ENCODE measurements at regions not wholly inside any gene's neighbourhood (a gene's known extent, or its start where the extent isn't known, plus 50 kb on each side); places are given as distances from the start of the nearest gene placed in this dataset.

GRCh38 chr9:90948156-90948555 is 146.5 kb downstream of the SYK start:
- Mint-ChIP-seq H3K27me3 (ENCODE audit: low read depth) (peaks cover 11% of the 10 kb centered on the region), H3K36me3 (ENCODE audit: low read depth) (no peaks in the 10 kb centered on the region), H3K27ac (no peak overlapping the region), H3K4me1 (no peaks in the 10 kb centered on the region), H3K9me3 (no peaks in the 10 kb centered on the region), H3K4me3 (no peak overlapping the region)
- no peak for TF ChIP-seq CTCF (IDR thresholded peaks at IDR 0.05; ENCODE audit: unreplicated experiment in 3 of 3)

- no peak overlapping the region for H3K27ac Mint-ChIP-seq
- no peak overlapping the region for H3K4me3 Mint-ChIP-seq
- H3K27me3 Mint-ChIP-seq (ENCODE audit: low read depth): peaks cover 11% of the 10 kb centered on the region
- H3K4me1 Mint-ChIP-seq: no peaks in the 10 kb centered on the region
- TF ChIP-seq CTCF (IDR thresholded peaks at IDR 0.05; ENCODE audit: unreplicated experiment in 3 of 3): no peak
- no peaks in the 10 kb centered on the region for H3K9me3 Mint-ChIP-seq
- no peaks in the 10 kb centered on the region for H3K36me3 Mint-ChIP-seq (ENCODE audit: low read depth)
Observed at GRCh38 chr9:90950600-90950999, 149.0 kb downstream of the SYK start.

GRCh38 chr9:90953200-90953599 is 151.6 kb downstream of the SYK start:
- H3K36me3 Mint-ChIP-seq (ENCODE audit: low read depth): no peaks in the 10 kb centered on the region
- H3K4me3 Mint-ChIP-seq: no peak overlapping the region
- TF ChIP-seq CTCF (IDR thresholded peaks at IDR 0.05; ENCODE audit: unreplicated experiment in 3 of 3): no peak
- H3K27ac Mint-ChIP-seq: no peak overlapping the region
- H3K4me1 Mint-ChIP-seq: no peaks in the 10 kb centered on the region
- no peaks in the 10 kb centered on the region for H3K9me3 Mint-ChIP-seq
- peaks cover 12% of the 10 kb centered on the region for H3K27me3 Mint-ChIP-seq (ENCODE audit: low read depth)

- Mint-ChIP-seq H3K27me3 (ENCODE audit: low read depth) (peaks cover 12% of the 10 kb centered on the region), H3K4me3 (no peak overlapping the region), H3K9me3 (no peaks in the 10 kb centered on the region), H3K36me3 (ENCODE audit: low read depth) (no peaks in the 10 kb centered on the region), H3K27ac (no peak overlapping the region), H3K4me1 (no peaks in the 10 kb centered on the region)
- no peak for TF ChIP-seq CTCF (IDR thresholded peaks at IDR 0.05; ENCODE audit: unreplicated experiment in 3 of 3)
Observed at GRCh38 chr9:90953805-90954204, 152.2 kb downstream of the SYK start.

GRCh38 chr9:90956026-90956810 is 154.6 kb downstream of the SYK start:
- H3K4me3 Mint-ChIP-seq: no peak overlapping the region
- no peaks in the 10 kb centered on the region for H3K9me3 Mint-ChIP-seq
- no peak overlapping the region for H3K27ac Mint-ChIP-seq
- H3K36me3 Mint-ChIP-seq (ENCODE audit: low read depth): no peaks in the 10 kb centered on the region
- H3K4me1 Mint-ChIP-seq: no peaks in the 10 kb centered on the region
- H3K27me3 Mint-ChIP-seq (ENCODE audit: low read depth): peaks cover 3% of the 10 kb centered on the region
- TF ChIP-seq CTCF (IDR thresholded peaks at IDR 0.05; ENCODE audit: unreplicated experiment in 3 of 3): no peak

- no peak overlapping the region for H3K27ac Mint-ChIP-seq
- H3K9me3 Mint-ChIP-seq: no peaks in the 10 kb centered on the region
- no peak overlapping the region for H3K4me3 Mint-ChIP-seq
- no peaks in the 10 kb centered on the region for H3K36me3 Mint-ChIP-seq (ENCODE audit: low read depth)
- H3K27me3 Mint-ChIP-seq (ENCODE audit: low read depth): peaks cover 3% of the 10 kb centered on the region
- H3K4me1 Mint-ChIP-seq: no peaks in the 10 kb centered on the region
- TF ChIP-seq CTCF (IDR thresholded peaks at IDR 0.05; ENCODE audit: unreplicated experiment in 3 of 3): no peak
Observed at GRCh38 chr9:90958328-90958727, 156.7 kb downstream of the SYK start.

Measured in nephron (organoid).